WTC11 (cell line): ENCODE measurements at regions not wholly inside any gene's neighbourhood (a gene's known extent, or its start where the extent isn't known, plus 50 kb on each side); places are given as distances from the start of the nearest gene placed in this dataset.

Experiments used
- ATF3 ChIP-seq: sonication (generic); formaldehyde crosslinking; conservative IDR thresholded peaks from 2 replicates; pipeline ENCODE4 v1.8.1; 2022; ENCODE audit warnings: mild to moderate bottlenecking, missing genetic modification reagents
- CBFB ChIP-seq: sonication (generic); formaldehyde crosslinking; IDR thresholded peaks from 2 replicates; pipeline ENCODE4 v1.8.1; 2022; ENCODE audit warnings: mild to moderate bottlenecking, low read depth, missing genetic modification reagents
- CTCF ChIP-seq: fragments of 200-600 bp; IDR thresholded peaks from 2 replicates; pipeline ENCODE4 v1.8.0; 2022; ENCODE audit warnings: antibody characterized with exemption
- FOXP4 ChIP-seq: sonication (generic); formaldehyde crosslinking; IDR thresholded peaks from 2 replicates; pipeline ENCODE4 v1.8.0; 2022; ENCODE audit warnings: mild to moderate bottlenecking, missing genetic modification reagents
- HMGXB4 ChIP-seq: sonication (generic); formaldehyde crosslinking; IDR thresholded peaks from 2 replicates; pipeline ENCODE4 v1.8.1; 2023; ENCODE audit warnings: mild to moderate bottlenecking, moderate library complexity, missing genetic modification reagents
- JUN ChIP-seq: sonication (generic); formaldehyde crosslinking; IDR thresholded peaks from 2 replicates; pipeline ENCODE4 v1.8.0; 2023; ENCODE audit warnings: mild to moderate bottlenecking, missing genetic modification reagents
- NFE2L1 ChIP-seq: sonication (generic); formaldehyde crosslinking; IDR thresholded peaks from 2 replicates; pipeline ENCODE4 v1.8.1; 2023; ENCODE audit warnings: missing genetic modification reagents
- OVOL2 ChIP-seq: fragments of 250-450 bp; sonication (Bioruptor Pico); IDR thresholded peaks from 2 replicates; pipeline ENCODE4 v1.9.0; 2021; ENCODE audit warnings: mild to moderate bottlenecking, borderline replicate concordance
- USF2 ChIP-seq: sonication (generic); formaldehyde crosslinking; IDR thresholded peaks from 2 replicates; pipeline ENCODE4 v1.8.1; 2023; ENCODE audit warnings: mild to moderate bottlenecking, missing genetic modification reagents, moderate library complexity
- ZNF121 ChIP-seq: sonication (generic); formaldehyde crosslinking; IDR thresholded peaks from 2 replicates; pipeline ENCODE4 v1.8.0; 2023; ENCODE audit warnings: missing genetic modification reagents
- ZNF219 ChIP-seq: sonication (generic); formaldehyde crosslinking; IDR thresholded peaks from 2 replicates; pipeline ENCODE4 v1.8.0; 2023; ENCODE audit warnings: missing genetic modification reagents, mild to moderate bottlenecking, borderline replicate concordance
- ZNF232 ChIP-seq: sonication (generic); formaldehyde crosslinking; IDR thresholded peaks from 2 replicates; pipeline ENCODE4 v1.8.0; 2022; ENCODE audit warnings: mild to moderate bottlenecking, missing genetic modification reagents

- TF ChIP-seq ZNF232: no peak
- TF ChIP-seq CTCF: no peak
- no peak for TF ChIP-seq JUN (CRISPR knock-in tag)
- TF ChIP-seq ZNF121: no peak
- no peak for TF ChIP-seq FOXP4 (CRISPR knock-in tag)
- no peak for TF ChIP-seq CBFB
- no peak for TF ChIP-seq ATF3 (CRISPR knock-in tag)
- TF ChIP-seq HMGXB4 (CRISPR knock-in tag): no peak
- no peak for TF ChIP-seq USF2 (CRISPR knock-in tag)
- TF ChIP-seq ZNF219: no peak
- no peak for TF ChIP-seq OVOL2 (CRISPR knock-in tag)
- TF ChIP-seq NFE2L1 (CRISPR knock-in tag): no peak
Observed at GRCh38 chr11:129729216-129729615, 86.4 kb upstream of the TMEM45B start.
